Panc1 (cell line): ENCODE measurements at regions not wholly inside any gene's neighbourhood (a gene's known extent, or its start where the extent isn't known, plus 50 kb on each side); places are given as distances from the start of the nearest gene placed in this dataset.

Source experiments
- CTCF ChIP-seq: fragments of 450-650 bp; IDR thresholded peaks from 2 replicates; pipeline ENCODE4 v1.5.1; 2017; ENCODE audit warnings: mild to moderate bottlenecking
- REST ChIP-seq, 2 experiments: IDR thresholded peaks; 2 replicates each; pipeline ENCODE4 v1.6.1; 2011 to 2012; ENCODE audit warnings: low read depth in 2 of 2, control low read depth in 1 of 2, low read length in 1 of 2, mild to moderate bottlenecking in 1 of 2, moderate library complexity in 1 of 2; ENCODE audit not compliant: insufficient read depth in 1 of 2
- SIN3A ChIP-seq: IDR thresholded peaks from 2 replicates; pipeline ENCODE4 v1.6.1; 2012; ENCODE audit warnings: low read depth, mild to moderate bottlenecking, low read length, moderate library complexity, borderline replicate concordance; ENCODE audit not compliant: insufficient read depth
- TCF7L2 ChIP-seq: IDR thresholded peaks from 2 replicates; pipeline ENCODE4 v1.6.1; 2011; ENCODE audit warnings: mild to moderate bottlenecking, low read depth, low read length, inconsistent platforms

DNA sequence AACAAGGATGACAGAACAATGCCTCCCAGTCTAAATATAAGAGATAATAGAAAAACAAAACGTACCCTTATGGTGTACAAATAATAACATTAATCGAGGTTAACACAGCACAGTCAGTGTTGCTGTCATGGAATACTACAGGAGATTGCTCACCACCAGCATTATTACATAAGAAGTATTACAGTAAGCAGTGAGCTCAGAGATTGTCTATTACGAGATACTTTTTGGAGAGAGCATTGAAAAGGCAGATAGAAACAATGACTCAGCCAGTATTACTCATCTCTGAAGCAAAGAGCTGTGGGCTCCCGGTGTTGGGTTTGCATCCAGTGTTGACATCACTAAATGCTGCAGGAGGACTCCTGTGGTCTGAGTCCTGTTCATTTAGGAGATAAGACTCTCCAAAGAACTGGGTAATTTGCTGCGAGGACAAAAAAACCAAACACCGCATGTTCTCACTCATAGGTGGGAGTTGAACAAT lies 191.9 kb upstream of the SEMA6A start:
- TF ChIP-seq CTCF (no peak), TCF7L2 (no peak), SIN3A (no peak), REST (IDR thresholded peaks at IDR 0.05; ENCODE audit: insufficient read depth in 1 of 2, low read depth in 2 of 2, low read length in 1 of 2) (no peak)
